Bronchial epithelial cell (primary cell): ENCODE measurements at regions not wholly inside any gene's neighbourhood (a gene's known extent, or its start where the extent isn't known, plus 50 kb on each side); places are given as distances from the start of the nearest gene placed in this dataset.
A peak's percentile ranks its signal among the peaks of the same experiment; 100 is the strongest.

ENCODE experiments used
- DNase-seq: peaks from one replicate; pipeline ENCODE4 v3.0.0-alpha.2; 2010; ENCODE audit warnings: low read depth
- FAIRE-seq: peaks from 2 replicates; lab custom pipeline; 2011; peaks lifted over from hg19 to GRCh38; lab: Jason Lieb, UNC
- H3K27me3 ChIP-seq: 2 replicates; pipeline ENCODE4 v1.5.1; 2011; ENCODE audit warnings: low read length; ENCODE audit not compliant: control insufficient read depth, insufficient read depth
- H3K36me3 ChIP-seq: 2 replicates; pipeline ENCODE4 v1.5.1; 2011; ENCODE audit warnings: low read length; ENCODE audit not compliant: control insufficient read depth, insufficient read depth
- H3K4me3 ChIP-seq: 2 replicates; pipeline ENCODE4 v1.5.1; 2011; ENCODE audit warnings: mild to moderate bottlenecking, low read depth, low read length, control low read depth
- TF ChIP-seq, protein P1 (sequence below): IDR thresholded peaks from 2 replicates; pipeline ENCODE4 v1.5.1; 2011; ENCODE audit warnings: mild to moderate bottlenecking, moderate library complexity, low read length, control low read depth, inconsistent platforms; ENCODE audit not compliant: insufficient read depth, severe bottlenecking

DNA sequence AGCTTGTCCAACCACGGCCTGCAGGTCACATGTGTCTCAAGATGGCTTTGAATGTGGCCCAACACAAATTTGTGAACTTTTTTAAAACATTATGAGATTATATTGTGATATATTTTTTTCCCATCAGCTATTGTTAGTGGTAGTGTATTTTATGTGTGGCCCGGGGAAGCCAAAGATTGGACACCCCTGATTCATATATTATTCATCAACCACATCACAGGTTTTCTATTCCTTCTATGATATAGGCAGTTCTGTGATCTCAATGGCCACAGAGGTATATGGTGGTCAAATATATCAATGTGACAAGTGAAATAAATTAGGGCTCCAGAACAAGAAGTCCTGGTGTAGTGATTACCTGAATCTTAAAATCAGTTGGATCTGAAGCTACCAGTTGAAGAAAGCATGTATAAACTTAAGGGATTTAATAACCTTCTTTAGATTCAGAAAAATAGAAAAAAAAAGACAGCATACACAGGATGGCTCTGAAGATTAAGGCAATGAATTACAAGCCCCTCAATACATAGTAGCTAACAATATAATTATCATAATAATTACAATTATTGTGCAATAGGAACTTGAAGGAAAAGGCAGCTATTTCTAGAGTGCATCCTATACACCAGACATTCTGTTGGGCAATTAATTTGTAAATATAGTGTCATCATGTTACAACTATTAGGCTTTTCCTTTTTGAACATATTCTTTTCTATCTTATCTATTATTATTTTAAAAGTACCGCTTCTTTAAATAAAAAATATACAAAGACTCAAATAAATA, 530.4 kb upstream of the PTPRD start:
- no peaks in the 10 kb centered on the region for H3K36me3 ChIP-seq
- TF ChIP-seq, protein P1, sequence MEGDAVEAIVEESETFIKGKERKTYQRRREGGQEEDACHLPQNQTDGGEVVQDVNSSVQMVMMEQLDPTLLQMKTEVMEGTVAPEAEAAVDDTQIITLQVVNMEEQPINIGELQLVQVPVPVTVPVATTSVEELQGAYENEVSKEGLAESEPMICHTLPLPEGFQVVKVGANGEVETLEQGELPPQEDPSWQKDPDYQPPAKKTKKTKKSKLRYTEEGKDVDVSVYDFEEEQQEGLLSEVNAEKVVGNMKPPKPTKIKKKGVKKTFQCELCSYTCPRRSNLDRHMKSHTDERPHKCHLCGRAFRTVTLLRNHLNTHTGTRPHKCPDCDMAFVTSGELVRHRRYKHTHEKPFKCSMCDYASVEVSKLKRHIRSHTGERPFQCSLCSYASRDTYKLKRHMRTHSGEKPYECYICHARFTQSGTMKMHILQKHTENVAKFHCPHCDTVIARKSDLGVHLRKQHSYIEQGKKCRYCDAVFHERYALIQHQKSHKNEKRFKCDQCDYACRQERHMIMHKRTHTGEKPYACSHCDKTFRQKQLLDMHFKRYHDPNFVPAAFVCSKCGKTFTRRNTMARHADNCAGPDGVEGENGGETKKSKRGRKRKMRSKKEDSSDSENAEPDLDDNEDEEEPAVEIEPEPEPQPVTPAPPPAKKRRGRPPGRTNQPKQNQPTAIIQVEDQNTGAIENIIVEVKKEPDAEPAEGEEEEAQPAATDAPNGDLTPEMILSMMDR, result no peak
- no peak for FAIRE-seq

DNA sequence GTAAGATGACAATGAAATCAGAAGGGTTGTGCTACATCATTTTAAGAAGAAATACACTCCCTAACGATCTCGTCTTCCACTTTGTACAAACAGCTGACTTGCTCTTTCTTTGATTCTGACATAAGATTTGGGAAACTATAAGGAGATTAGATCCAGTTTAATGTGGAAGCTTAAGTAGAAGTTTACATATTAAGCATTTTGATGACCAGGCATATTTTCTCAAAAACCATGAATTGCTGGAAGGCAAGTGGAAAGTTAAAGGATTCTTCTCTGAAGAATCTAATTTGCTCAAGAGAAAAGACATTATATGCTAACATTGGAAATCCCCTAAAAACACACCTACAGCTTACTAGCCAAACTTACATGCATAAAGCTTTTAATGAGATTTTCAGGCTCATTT, 531.9 kb upstream of the PTPRD start:
- FAIRE-seq (no peak), DNase-seq (no peak)
- Histone ChIP-seq H3K27me3 (no peaks in the 10 kb centered on the region), H3K36me3 (no peaks in the 10 kb centered on the region), H3K4me3 (no peak overlapping the region)
- TF ChIP-seq, protein P1, result no peak

More for the DNA sequence above, 530.4 kb upstream of the PTPRD start:
- Histone ChIP-seq H3K4me3 (no peak overlapping the region), H3K27me3 (no peaks in the 10 kb centered on the region)
- DNase-seq, result peak; percentile 19

DNA sequence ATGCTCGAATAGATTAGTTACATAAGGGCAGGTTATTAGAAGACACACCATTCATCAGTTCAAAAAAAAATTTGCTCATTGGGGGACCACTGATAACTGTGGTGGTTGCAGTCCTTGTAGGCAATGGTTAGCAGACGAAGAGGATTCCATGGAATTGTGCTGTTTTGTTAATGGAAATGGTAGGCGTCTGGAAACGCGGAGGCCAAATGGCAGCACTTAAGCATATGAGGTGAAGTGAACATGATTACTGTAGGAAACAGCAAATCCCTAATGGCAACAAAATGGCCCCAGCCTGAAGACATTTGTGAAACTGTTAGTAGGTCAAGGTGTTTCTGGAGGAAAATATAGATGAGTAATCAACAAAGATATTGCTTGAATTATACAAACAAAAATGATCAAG, 535.4 kb upstream of the PTPRD start:
- TF ChIP-seq, protein P1, result no peak
- no peak for DNase-seq
- Histone ChIP-seq H3K36me3 (no peaks in the 10 kb centered on the region), H3K4me3 (no peak overlapping the region), H3K27me3 (no peaks in the 10 kb centered on the region)
- no peak for FAIRE-seq

DNA sequence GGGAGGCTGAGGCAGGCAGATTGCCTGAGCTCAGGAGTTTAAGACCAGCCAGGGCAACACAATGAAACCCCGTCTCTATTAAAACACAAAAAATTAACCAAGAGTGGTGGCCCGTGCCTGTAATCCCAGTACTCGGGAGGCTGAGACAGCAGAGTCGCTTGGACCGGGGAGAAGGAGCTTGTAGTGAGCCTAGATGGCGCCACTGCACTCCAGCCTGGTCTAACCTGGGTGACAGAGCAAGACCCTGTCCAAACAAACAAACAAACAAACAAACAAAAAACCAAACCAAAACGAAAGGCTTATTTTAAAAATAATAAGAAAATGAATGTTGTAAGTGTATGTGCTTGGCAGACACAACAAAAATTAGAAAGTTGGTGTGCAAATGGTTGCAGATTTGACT, 536.3 kb upstream of the PTPRD start:
- FAIRE-seq, result no peak
- TF ChIP-seq, protein P1, result peak; percentile 9
- Histone ChIP-seq H3K4me3 (no peak overlapping the region), H3K36me3 (no peaks in the 10 kb centered on the region), H3K27me3 (no peaks in the 10 kb centered on the region)
- no peak for DNase-seq

DNA sequence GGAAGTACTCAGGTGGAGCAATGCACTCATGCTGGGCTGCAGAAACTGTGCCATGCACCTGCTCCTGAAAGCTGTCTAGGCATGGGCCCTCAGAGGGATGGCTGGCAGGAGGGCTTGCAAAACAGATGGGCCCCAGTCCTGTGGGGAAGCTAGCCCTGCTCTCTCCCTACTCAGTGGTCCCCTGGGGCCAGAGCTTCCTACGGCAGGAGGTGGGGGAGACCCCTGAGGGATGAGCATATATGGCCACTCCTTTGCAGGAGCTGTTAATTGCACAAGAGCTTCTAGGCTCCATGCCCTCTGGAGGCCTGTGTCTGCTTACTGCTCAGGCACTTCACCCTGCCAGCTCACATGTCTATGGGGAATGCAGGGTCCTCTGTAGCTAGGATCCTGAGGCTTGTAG, 545.3 kb upstream of the PTPRD start:
- FAIRE-seq, result no peak
- H3K36me3 ChIP-seq, result no peaks in the 10 kb centered on the region
- no peaks in the 10 kb centered on the region for H3K27me3 ChIP-seq
- TF ChIP-seq, protein P1, result no peak
- DNase-seq, result no peak
- no peak overlapping the region for H3K4me3 ChIP-seq

DNA sequence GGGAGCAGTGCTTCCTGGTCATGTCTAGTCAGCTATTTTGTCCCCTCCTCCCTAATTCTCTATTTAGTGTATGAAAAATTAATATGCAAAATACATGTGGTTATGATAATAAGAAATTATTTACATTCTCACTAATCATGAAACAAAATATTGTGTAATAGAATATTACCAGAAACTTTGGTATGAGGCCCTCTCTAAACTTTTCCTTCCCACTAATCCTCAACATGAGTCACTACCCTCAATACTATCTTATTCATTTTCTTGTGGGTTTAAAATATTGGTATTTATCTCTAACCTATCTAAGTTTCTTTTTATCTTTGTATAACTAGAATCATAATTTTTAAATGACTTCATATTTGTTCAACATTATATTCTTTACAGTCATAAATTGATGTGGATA, 545.9 kb upstream of the PTPRD start:
- FAIRE-seq (no peak), DNase-seq (peak; percentile 57)
- Histone ChIP-seq H3K4me3 (no peak overlapping the region), H3K36me3 (no peaks in the 10 kb centered on the region), H3K27me3 (no peaks in the 10 kb centered on the region)
- TF ChIP-seq, protein P1, result no peak
